NOMO-1 treated with DMSO at 0.1 percent for 48 hours (cell line): ENCODE measurements at regions not wholly inside any gene's neighbourhood (a gene's known extent, or its start where the extent isn't known, plus 50 kb on each side); places are given as distances from the start of the nearest gene placed in this dataset.

Source experiments
- DNase-seq: peaks from one replicate; lab custom pipeline; 2025; ENCODE audit not compliant: unreplicated experiment; lab: John Stamatoyannopoulos, UW

- DNase-seq: no peak
These were observed 748.4 kb upstream of the PHF14 start for GRCh38 chr7:10225275-10225674.

- DNase-seq: no peak
These were observed 736.4 kb upstream of the PHF14 start for GRCh38 chr7:10237306-10237705.

GRCh38 chr7:10238641-10239040 is 735.0 kb upstream of the PHF14 start:
- DNase-seq: no peak

- no peak for DNase-seq
These were observed 733.9 kb upstream of the PHF14 start for GRCh38 chr7:10239695-10240345.

- no peak for DNase-seq
These were observed 728.3 kb upstream of the PHF14 start for GRCh38 chr7:10245406-10245805.

GRCh38 chr7:10257438-10257837 is 716.2 kb upstream of the PHF14 start:
- DNase-seq: no peak

GRCh38 chr7:10266976-10267375 is 706.7 kb upstream of the PHF14 start:
- DNase-seq: no peak

GRCh38 chr7:10268034-10268433 is 705.6 kb upstream of the PHF14 start:
- DNase-seq: no peak

GRCh38 chr7:10282909-10283308 is 690.8 kb upstream of the PHF14 start:
- DNase-seq: no peak

- DNase-seq: no peak
These were observed 689.7 kb upstream of the PHF14 start for GRCh38 chr7:10284001-10284400.

GRCh38 chr7:10299384-10299783 is 674.3 kb upstream of the PHF14 start:
- DNase-seq: no peak

GRCh38 chr7:10300577-10300976 is 673.1 kb upstream of the PHF14 start:
- DNase-seq: peak; percentile 1

- no peak for DNase-seq
These were observed 665.4 kb upstream of the PHF14 start for GRCh38 chr7:10308276-10308675.

GRCh38 chr7:10312942-10313341 is 660.7 kb upstream of the PHF14 start:
- DNase-seq: no peak

GRCh38 chr7:10315881-10316280 is 657.8 kb upstream of the PHF14 start:
- DNase-seq: no peak

- DNase-seq: no peak
These were observed 657.2 kb upstream of the PHF14 start for GRCh38 chr7:10316488-10316887.

GRCh38 chr7:10325395-10325794 is 648.3 kb upstream of the PHF14 start:
- DNase-seq: no peak

- peak; percentile 36 for DNase-seq
These were observed 630.6 kb upstream of the PHF14 start for GRCh38 chr7:10343108-10343507.

- DNase-seq: no peak
These were observed 627.6 kb upstream of the PHF14 start for GRCh38 chr7:10346032-10346431.

- DNase-seq: peak; percentile 22
These were observed 617.9 kb upstream of the PHF14 start for GRCh38 chr7:10355816-10356215.

GRCh38 chr7:10360050-10360449 is 613.6 kb upstream of the PHF14 start:
- no peak for DNase-seq

GRCh38 chr7:10401793-10402192 is 571.9 kb upstream of the PHF14 start:
- DNase-seq: no peak

GRCh38 chr7:10412422-10413019 is 561.2 kb upstream of the PHF14 start:
- DNase-seq: peak; percentile 28
